Left cardiac atrium (tissue), 4 donors: ENCODE measurements at regions not wholly inside any gene's neighbourhood (a gene's known extent, or its start where the extent isn't known, plus 50 kb on each side); places are given as distances from the start of the nearest gene placed in this dataset.

Experiments
- ATAC-seq, 2 donors: fragments of 200-7000 bp; cut with Tn5 transposase; one replicate each; pipeline ENCODE4 v1.9.1; 2020; ENCODE audit warnings: mild to moderate bottlenecking in 2 of 2, moderate library complexity in 2 of 2
- DNase-seq: peaks from one replicate; pipeline ENCODE4 v3.0.0-alpha.2; 2020
- intact Hi-C, 2 donors: fragments of 100-400 bp; cut with DNase I; formaldehyde crosslinking; loops; one replicate each; pipeline versions ENCODE4 v1.14.1 to v1.15.1; 2022 to 2023
- donor health status: DM: no; HTN: yes; CAD: no.
- donor health status: DM: no; HTN: yes; CAD: no; lungs with severe emphysema.
- donor health status: DM: yes; HTN: yes; CAD: no.
- donor health status: Dilated cardiomyopathy.

DNA sequence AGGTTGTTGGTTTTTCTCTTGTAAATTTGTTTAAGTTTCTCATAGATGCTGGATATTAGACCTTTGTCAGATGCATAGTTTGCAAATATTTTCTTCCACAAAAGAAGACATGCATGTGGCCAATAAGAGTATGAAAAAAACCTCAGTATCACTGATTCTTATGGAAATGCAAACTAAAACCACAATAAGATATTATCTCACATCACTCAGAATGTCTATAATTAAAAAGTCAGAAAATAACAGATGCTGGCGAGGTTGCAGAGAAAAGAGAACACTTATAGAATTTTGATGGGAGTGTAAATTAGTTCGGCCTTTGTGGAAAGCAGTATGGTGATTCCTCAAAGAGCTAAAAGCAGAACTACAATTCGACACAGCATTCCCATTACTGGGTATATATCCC lies 1355.6 kb downstream of the FAM133A start:
- ATAC-seq (no peak), DNase-seq (no peak)
- intact Hi-C loops = no loop called here

DNA sequence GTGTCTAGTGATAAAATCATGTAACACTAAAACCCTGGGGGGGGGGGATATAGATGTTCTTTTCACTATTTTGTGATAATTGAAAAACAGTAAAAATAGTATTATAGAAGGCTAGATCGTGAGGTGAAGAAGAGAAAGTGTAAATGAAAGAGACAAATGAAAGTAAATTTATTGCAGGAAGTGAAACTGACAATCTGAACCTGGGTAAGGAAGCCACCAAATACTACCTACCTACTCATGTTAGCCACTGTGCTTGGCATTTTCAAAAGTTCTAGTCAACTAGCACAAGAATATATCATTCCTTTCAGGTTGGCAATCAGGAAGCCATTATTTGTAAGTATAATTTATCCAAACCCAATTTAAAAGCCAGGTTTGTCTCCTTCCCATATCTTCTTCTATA lies 1366.1 kb downstream of the FAM133A start:
- ATAC-seq (no peak), DNase-seq (no peak)
- intact Hi-C loops = no loop called here

DNA sequence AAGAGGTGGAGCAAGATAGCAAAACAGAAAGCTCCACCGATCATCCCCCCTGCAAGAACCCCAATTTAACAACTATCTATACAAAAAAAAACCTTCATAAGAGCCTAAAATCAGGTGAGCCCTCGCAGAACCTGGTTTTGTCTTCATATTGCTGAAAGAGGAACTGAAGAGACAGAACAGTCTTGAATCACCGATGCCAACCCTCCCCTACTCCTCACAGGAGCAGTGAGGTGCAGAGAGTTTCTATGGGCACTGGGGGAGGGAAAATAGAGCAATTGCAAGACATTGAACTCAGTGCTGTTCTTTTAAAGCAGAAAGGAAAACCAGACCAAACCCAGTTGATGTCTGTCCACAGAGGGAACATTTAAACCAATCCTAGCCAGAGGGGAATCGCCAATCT lies 1370.3 kb downstream of the FAM133A start:
- intact Hi-C loops = no loop called here
- no peak for ATAC-seq
- DNase-seq = no peak

DNA sequence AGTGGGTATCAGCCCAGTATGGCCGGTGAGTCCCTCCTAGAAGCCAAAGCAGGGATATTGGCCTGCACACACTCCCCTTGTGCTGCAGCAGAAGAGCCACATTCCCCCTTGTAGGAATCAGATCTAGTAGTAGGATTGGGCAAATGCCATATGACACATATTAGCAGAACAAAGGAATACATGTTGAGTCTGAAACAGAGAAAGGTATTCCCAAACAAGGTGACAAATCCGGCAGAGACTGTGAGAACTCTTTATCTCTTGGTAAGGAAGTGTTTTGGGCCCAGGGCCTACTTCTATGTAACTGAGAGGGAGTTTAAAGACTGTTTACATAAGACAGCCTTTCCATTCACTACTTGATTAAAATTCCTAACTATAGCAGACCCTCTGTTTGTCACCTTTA lies 1382.0 kb downstream of the FAM133A start:
- DNase-seq (no peak), ATAC-seq (no peak)
- intact Hi-C loops = no loop called here

DNA sequence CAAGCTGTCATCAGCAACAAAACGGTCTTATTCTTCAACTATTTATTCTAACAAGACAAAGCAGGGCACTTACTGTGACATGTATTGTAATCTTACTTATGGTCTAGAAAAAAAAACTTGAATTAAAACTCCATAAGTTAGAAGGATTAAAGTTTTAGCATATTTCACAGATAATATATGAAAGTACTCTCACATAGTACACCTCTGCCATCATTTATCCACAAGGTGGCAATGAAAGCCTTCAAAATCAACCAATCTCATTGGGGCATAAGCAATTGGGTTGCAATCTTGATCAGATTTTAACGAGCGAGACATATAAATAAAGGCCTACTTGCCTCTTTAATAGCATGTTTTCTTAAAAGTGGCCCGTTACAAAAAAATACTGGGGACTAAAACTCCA lies 1382.9 kb downstream of the FAM133A start:
- ATAC-seq (no peak), DNase-seq (no peak)
- intact Hi-C loops = no loop called here

DNA sequence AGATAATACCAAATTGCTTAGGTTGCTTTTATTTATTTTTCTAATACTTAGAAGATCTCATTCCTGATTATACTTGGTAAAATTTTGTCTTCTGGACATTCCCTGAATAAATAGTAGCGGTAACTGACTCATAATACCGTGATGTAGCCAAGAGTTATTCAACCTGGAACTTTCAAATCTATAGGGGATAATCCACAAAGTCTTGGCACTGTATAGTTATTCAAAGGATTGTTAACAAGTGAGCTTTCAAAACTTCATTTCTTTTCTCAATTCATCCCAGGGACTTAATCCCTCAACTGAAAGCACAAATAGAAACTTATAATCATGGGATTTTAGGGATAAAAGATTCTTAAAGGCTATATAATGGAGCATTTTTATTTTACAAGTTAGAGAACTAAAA lies 1383.3 kb downstream of the FAM133A start:
- ATAC-seq = no peak
- no peak for DNase-seq
- intact Hi-C loops = no loop called here

DNA sequence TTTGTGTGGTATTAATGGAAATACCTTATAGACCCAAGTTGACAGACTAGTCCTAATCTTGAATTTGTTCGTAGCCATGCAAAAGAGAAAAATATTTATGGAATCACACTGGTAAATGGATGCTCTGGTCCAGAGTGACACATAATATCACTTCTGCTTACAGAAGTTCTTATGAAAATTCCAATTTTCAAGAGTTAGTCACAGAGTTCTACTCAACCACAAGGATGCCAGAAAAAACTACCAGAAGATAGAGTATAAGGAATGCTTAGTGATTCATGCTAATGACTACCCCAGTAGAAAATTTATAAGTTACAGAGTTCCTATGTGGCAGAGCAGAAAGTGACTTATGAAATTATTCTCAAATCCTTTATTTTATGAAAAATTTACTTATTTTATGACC lies 1384.8 kb downstream of the FAM133A start:
- intact Hi-C loops = no loop called here
- ATAC-seq (no peak), DNase-seq (no peak)

DNA sequence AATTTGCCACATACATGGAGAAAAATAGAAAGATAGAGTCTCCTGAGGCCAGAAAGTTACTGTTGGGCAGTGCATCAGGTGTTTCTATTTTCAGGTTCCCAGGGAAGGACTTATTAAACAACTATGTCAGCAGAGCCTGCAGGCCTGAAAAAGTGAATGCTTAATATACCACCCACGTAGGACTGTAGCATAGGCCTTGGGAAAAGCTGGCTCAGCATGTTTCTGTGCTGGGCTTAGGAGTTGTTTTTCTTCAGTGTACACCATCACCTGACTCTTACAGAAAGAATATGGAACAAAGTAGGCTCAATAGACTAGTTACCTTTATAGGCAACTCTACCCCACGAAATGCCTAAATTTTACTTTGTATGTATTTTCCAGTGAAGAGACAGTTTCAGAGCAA lies 1385.9 kb downstream of the FAM133A start:
- ATAC-seq = no peak
- DNase-seq = no peak
- intact Hi-C loops = no loop called here

DNA sequence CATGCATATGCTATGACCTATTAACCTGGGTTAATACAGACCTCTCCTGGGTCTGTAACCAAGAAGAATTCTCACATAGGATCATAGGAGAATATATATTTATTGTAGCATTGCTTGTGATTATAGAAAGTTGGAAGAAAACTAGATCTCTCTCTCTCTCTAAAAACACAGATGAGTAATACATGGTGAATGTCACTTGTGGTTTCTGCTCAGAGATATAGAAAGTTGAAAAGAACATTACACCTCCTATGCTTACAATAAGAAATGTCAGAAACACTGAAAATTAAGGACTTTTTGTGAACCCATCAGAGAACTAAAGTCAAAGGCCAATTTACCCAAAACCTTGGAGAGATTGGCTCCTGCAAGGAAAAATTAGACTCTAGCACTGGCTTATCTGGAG lies 1389.5 kb downstream of the FAM133A start:
- DNase-seq (no peak), ATAC-seq (no peak)
- intact Hi-C loops = no loop called here

DNA sequence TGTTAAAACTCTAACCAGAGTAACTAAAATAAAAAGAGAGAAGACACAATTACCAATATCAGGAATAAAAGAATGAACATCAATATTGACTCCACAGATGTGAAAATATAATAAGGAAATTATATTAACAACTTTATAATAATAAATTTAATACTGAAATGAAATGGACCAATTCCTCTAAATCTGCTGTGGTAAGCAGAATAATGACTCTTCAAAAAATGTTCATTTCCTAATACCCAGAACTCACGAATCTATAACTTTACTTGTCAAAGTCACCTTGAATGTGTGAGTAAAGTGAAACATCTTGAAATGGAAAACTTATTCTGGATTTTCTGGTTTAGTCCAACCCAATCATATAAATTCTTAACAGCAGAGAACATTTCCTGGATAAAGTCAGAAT lies 1391.1 kb downstream of the FAM133A start:
- intact Hi-C loops = no loop called here
- DNase-seq (no peak), ATAC-seq (no peak)

DNA sequence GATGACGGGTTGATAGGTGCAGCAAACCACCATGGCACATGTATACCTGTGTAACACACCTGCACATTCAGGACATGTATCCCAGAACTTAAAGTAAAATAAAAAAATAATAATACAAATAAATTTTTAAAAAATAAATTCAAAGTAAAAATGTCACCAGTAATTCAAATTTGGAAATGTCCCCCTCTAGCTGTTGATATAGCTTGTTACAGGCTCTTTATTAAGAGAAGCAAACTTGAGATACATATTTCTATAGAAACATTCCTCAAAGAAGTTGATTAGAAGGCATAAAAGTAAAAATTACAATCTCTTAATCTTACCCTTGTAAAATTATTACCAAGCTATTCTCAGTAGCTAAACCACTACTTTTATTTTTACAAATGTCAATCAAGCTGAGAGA lies 1397.0 kb downstream of the FAM133A start:
- intact Hi-C loops = loop anchor here in 1 of 2 donors (10.0 kb wide), 1 partner anchor 236 kb away; no protein-coding TSS in a partner anchor
- no peak for ATAC-seq

DNA sequence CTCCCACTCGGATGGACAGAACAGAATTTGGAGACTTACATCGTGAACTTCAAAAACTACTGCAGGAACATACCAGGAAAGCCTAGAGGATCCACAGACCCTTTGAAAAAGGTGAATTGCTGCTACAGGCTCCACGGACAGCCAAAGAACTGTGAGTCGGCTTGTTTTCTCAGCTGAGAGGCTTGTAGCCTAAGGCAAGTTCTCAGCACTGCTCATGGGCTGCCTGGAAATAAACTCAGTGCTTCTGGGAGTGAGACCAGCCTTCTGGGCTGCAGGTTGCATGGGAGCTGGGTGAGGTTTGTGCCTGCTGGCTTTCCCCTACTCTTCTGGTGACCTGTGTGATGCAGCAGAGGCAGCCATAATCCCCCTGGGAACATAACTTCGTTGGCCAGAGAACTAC lies 1397.6 kb downstream of the FAM133A start:
- no peak for ATAC-seq
- no peak for DNase-seq
- intact Hi-C loops = loop anchor here in 1 of 2 donors (10.0 kb wide), 1 partner anchor 237 kb away; no protein-coding TSS in a partner anchor

More for the DNA sequence above, 1397.0 kb downstream of the FAM133A start:
- DNase-seq = no peak

DNA sequence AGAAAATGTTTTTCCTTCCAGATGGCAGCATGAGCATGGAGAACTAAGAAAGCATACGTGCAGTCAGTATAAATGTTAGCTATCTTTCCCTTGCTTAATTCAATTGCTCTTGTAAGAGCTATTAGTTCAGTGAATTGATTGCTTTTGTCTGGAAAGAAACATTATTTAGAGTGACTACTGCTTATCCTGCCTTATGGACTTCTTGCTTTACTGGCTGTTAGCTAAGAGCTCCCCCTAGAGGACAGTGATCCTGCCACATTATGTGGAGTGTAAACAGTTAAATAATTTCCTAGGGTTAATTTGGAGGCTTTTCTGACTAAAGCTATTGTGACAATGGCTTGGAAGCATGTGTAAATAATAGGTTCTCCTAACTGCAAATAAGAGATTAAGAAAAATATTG lies 1402.4 kb downstream of the FAM133A start:
- no peak for ATAC-seq
- intact Hi-C loops = loop anchor here (5.0 to 10.0 kb wide), 2 partner anchors 242 to 244 kb away; no protein-coding TSS in a partner anchor
- no peak for DNase-seq

DNA sequence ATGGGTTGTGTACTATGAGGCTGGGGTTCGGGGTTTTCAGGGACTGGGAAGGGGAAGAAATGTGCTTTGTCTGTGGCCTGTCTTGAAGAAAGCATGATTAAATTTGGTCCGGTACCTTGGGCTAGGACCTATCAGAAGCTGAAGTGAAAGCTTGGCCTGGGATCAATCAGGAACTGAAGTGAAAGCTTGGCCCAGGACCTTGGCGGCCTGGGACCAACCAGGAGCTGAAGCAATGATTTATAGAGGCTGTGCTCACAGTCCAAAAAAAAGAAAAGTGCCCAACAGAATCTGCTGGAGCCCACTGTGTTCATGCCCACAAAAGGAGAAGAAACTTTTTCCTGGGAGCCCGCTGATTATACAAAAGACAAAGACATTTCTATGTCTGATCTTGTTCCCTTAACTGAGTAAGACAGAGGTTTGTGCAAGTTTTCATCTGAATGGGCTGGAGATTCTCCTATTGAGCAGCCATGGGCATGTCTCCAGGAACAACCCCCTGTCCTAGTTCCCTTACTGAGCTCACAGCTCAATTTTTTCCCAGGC lies 1427.9 kb downstream of the FAM133A start:
- ATAC-seq (no peak), DNase-seq (no peak)
- intact Hi-C loops = no loop called here

DNA sequence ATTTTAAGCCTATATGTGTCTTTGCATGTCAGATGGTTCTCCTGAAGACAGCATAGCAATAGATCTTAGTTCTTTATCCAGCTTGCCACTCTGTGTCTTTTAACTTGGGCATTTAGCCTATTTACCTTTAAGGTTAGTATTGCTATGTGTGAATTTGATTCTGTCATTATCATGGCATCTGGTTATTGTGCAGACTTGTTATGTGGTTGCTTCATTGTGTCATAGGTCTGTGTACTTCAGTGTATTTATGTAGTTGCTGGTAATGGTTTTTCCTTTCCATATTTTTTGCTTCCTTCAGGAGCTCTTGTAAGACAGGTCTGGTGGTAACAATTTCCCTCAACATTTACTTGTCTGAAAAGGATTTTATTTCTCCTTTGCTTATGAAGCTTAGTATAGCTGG lies 1443.5 kb downstream of the FAM133A start:
- ATAC-seq (no peak), DNase-seq (no peak)
- intact Hi-C loops = no loop called here

DNA sequence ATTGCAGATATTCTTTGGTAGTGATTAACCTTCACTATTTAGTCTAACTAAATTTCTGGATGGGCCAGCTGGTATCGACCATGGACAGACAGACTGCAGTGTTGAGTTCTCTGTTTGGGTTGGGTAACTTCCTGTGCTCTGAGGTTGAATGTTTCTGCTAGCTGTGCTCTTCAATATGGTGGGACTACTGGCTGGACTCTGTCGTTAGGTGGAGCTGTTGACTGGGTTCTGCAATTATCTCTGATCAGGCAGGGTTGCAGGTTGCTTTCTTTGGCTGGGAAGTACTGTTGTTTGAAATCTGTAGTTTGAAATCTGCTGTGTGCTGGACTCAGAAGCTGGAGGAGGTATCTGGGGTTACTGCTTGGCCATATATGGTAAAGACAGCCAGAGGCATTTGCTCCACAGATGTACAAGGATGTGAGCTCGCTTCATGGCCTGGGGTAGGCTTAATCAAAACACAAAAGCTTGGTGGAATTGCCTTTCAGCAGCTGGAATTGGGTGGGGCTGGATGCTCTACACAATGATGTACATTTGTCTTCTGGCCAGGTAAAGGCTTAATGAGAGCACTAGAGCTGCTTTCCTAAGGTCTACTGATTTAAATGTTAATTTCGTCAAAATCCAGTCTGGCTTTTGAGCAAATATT lies 1472.0 kb downstream of the FAM133A start:
- intact Hi-C loops = no loop called here
- DNase-seq (no peak), ATAC-seq (no peak)

DNA sequence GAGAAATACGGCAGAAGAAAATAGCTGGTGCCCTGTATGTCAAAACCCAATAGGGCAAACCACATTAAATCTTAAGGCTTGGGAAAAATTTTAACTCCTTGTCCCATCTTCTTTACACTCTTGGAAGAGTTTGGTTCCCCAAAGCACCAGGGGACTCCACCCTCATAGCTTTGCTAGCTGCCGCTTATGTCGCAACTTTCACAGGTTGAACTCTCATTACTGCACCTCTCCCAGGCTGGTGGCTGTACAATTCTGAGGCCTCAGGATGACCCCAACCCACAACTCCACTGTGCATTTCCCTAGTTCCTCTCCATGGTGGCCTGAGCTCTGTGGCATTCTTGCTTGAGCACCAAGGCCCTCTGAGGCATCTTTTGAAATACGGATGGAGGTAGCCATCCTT lies 1478.8 kb downstream of the FAM133A start:
- DNase-seq (no peak), ATAC-seq (no peak)
- intact Hi-C loops = no loop called here

DNA sequence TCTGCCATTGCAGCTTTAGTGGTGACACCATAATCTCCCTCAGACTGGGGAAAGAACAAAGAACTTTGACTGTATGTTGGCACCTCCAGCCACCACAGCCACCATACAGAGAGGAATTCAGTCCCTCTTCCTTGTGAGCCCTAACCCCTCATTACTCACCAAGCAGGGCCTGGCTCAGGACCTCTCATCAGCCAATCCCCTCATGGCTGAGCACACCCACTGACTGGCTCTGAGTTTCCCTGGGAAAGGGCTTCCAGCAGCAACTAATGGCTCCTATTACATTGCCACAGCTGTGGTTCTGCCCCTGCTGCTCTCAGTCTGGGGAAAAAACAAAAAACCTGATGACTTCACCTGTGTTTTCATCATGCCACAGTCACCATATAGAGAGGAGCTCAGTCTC lies 1482.6 kb downstream of the FAM133A start:
- intact Hi-C loops = no loop called here
- no peak for DNase-seq
- ATAC-seq = no peak
